Upper lobe of left lung (tissue), 4 donors: ENCODE measurements at regions not wholly inside any gene's neighbourhood (a gene's known extent, or its start where the extent isn't known, plus 50 kb on each side); places are given as distances from the start of the nearest gene placed in this dataset.

Source experiments
- CTCF ChIP-seq, 6 experiments: fragments of 450-650 bp in 4 of 6; fragments of 200-600 bp in 2 of 6; sonication (generic) in 2 of 6; IDR thresholded peaks; one replicate each; pipeline ENCODE4 v1.5.1; 2016 to 2019; ENCODE audit warnings: antibody characterized with exemption in 6 of 6
- POLR2AphosphoS5 ChIP-seq, 2 donors: sonication (generic); formaldehyde crosslinking; IDR thresholded peaks; one replicate each; pipeline ENCODE4 v1.5.1; 2017; ENCODE audit warnings: antibody characterized with exemption in 2 of 2

- TF ChIP-seq POLR2AphosphoS5 (IDR thresholded peaks at IDR 0.05), result no peak
- TF ChIP-seq CTCF (IDR thresholded peaks at IDR 0.05), result no peak
These were observed 149.3 kb upstream of the STXBP5 start for GRCh38 chr6:147054871-147055270.
